GM23248 (cell line): ENCODE measurements at regions not wholly inside any gene's neighbourhood (a gene's known extent, or its start where the extent isn't known, plus 50 kb on each side); places are given as distances from the start of the nearest gene placed in this dataset.
A peak's percentile ranks its signal among the peaks of the same experiment; 100 is the strongest.

Experiments used
- DNase-seq: peaks from one replicate; pipeline ENCODE4 v3.0.0-alpha.2; 2015
- H2AFZ ChIP-seq: fragments of 200-600 bp; sonication (generic); 2 replicates; pipeline ENCODE4 v1.6.1; 2016; ENCODE audit warnings: antibody characterized with exemption
- H3F3A ChIP-seq: fragments of 200-600 bp; sonication (generic); 2 replicates; pipeline ENCODE4 v1.6.1; 2016; ENCODE audit warnings: mild to moderate bottlenecking, antibody characterized with exemption, mixed run types; ENCODE audit not compliant: insufficient read depth
- H3K27ac ChIP-seq: fragments of 200-600 bp; sonication (generic); 2 replicates; pipeline ENCODE4 v1.5.1; 2016; ENCODE audit warnings: mild to moderate bottlenecking
- H3K27me3 ChIP-seq: fragments of 200-600 bp; sonication (generic); replicated peaks from 2 replicates; pipeline ENCODE4 v1.6.1; 2016; ENCODE audit warnings: mild to moderate bottlenecking; ENCODE audit not compliant: insufficient read depth
- H3K36me3 ChIP-seq: fragments of 200-600 bp; sonication (generic); 2 replicates; pipeline ENCODE4 v1.6.1; 2016; ENCODE audit warnings: low read depth, mild to moderate bottlenecking
- H3K4me1 ChIP-seq: fragments of 200-600 bp; sonication (generic); 2 replicates; pipeline ENCODE4 v1.6.1; 2016; ENCODE audit warnings: mild to moderate bottlenecking; ENCODE audit not compliant: insufficient read depth
- H3K4me2 ChIP-seq: fragments of 200-600 bp; sonication (generic); one replicate; pipeline ENCODE4 v1.6.1; 2016; ENCODE audit warnings: mild to moderate bottlenecking; ENCODE audit not compliant: unreplicated experiment
- H3K4me3 ChIP-seq: fragments of 200-600 bp; sonication (generic); 2 replicates; pipeline ENCODE4 v1.5.1; 2016; ENCODE audit warnings: mild to moderate bottlenecking
- H3K79me2 ChIP-seq: fragments of 200-600 bp; sonication (generic); 2 replicates; pipeline ENCODE4 v1.6.1; 2016; ENCODE audit warnings: mild to moderate bottlenecking; ENCODE audit not compliant: insufficient read depth
- H3K9ac ChIP-seq: fragments of 200-600 bp; sonication (generic); 2 replicates; pipeline ENCODE4 v1.6.1; 2016; ENCODE audit warnings: mild to moderate bottlenecking
- H3K9me2 ChIP-seq: fragments of 200-600 bp; sonication (generic); 2 replicates; pipeline ENCODE4 v1.6.1; 2016; ENCODE audit warnings: mixed run types, mild to moderate bottlenecking, moderate library complexity; ENCODE audit not compliant: insufficient read depth
- H3K9me3 ChIP-seq: fragments of 200-600 bp; sonication (generic); one replicate; pipeline ENCODE4 v1.6.1; 2017; ENCODE audit warnings: low read depth
- H4K20me1 ChIP-seq: fragments of 200-600 bp; sonication (generic); 2 replicates; pipeline ENCODE4 v1.6.0; 2016; ENCODE audit not compliant: insufficient read depth
- EZH2 ChIP-seq: fragments of 200-600 bp; sonication (generic); IDR thresholded peaks from 2 replicates; pipeline ENCODE4 v1.6.1; 2018; ENCODE audit warnings: antibody characterized with exemption, mild to moderate bottlenecking; ENCODE audit not compliant: insufficient read depth, poor library complexity, severe bottlenecking
- EZH2phosphoT487 ChIP-seq: fragments of 200-600 bp; sonication (generic); IDR thresholded peaks from 2 replicates; pipeline ENCODE4 v1.6.1; 2018; ENCODE audit warnings: antibody characterized with exemption, moderate library complexity, mild to moderate bottlenecking, low read depth; ENCODE audit not compliant: insufficient read depth
- WGBS, 2 experiments: methylation state at CpG; one replicate each; pipeline ENCODE4 v1.1.6; 2015 to 2017; ENCODE audit warnings: low lambda C conversion rate in 2 of 2, low coverage in 1 of 2; ENCODE audit errors: missing lambda C conversion rate in 2 of 2; 5-methylcytosine and 5-hydroxymethylcytosine counted together
- in situ Hi-C: fragments of 300-500 bp; cut with MboI; formaldehyde crosslinking; loops from 2 replicates; pipeline ENCODE4 v1.15.0; 2020

GRCh38 chr4:38371391-38371851 is 292.6 kb upstream of the KLF3 start:
- H3K79me2 ChIP-seq, result no peaks in the 10 kb centered on the region
- in situ Hi-C loops, result no loop called here

GRCh38 chr4:38373375-38373774 is 290.6 kb upstream of the KLF3 start:
- Histone ChIP-seq H3K27me3 (no peaks in the 10 kb centered on the region), H4K20me1 (no peaks in the 10 kb centered on the region), H2AFZ (no peak overlapping the region), H3F3A (peaks cover 12% of the 10 kb centered on the region), H3K79me2 (no peaks in the 10 kb centered on the region), H3K4me2 (no peak overlapping the region), H3K36me3 (no peaks in the 10 kb centered on the region), H3K4me3 (no peak overlapping the region), H3K9me2 (no peaks in the 10 kb centered on the region), H3K27ac (no peak overlapping the region), H3K9me3 (no peaks in the 10 kb centered on the region), H3K9ac (no peak overlapping the region), H3K4me1 (peaks cover 15% of the 10 kb centered on the region)
- no peak for DNase-seq
- TF ChIP-seq EZH2phosphoT487 (no peak), EZH2 (no peak)
- in situ Hi-C loops, result no loop called here

More at GRCh38 chr4:38371391-38371851, 292.6 kb upstream of the KLF3 start:
- no peaks in the 10 kb centered on the region for H3K27me3 ChIP-seq
- H3K9me3 ChIP-seq, result no peaks in the 10 kb centered on the region
- H3K4me1 ChIP-seq, result peaks cover 17% of the 10 kb centered on the region
- H2AFZ ChIP-seq, result peak overlapping the region; percentile 48
- DNase-seq, result peak; percentile 79
- peak overlapping the region; percentile 17 for H3K4me2 ChIP-seq
- H3K4me3 ChIP-seq, result no peak overlapping the region
- no peaks in the 10 kb centered on the region for H4K20me1 ChIP-seq
- H3F3A ChIP-seq, result peaks cover 12% of the 10 kb centered on the region
- H3K27ac ChIP-seq, result peak overlapping the region; percentile 68
- TF ChIP-seq EZH2phosphoT487 (no peak), EZH2 (no peak)
- H3K36me3 ChIP-seq, result no peaks in the 10 kb centered on the region
- no peaks in the 10 kb centered on the region for H3K9me2 ChIP-seq
- H3K9ac ChIP-seq, result 0 out of 2 replicates have a peak overlapping the region, but pooled peaks have one; percentile 33

- no peak for DNase-seq
- H3K4me2 ChIP-seq, result no peak overlapping the region
- no peak overlapping the region for H3K4me3 ChIP-seq
- H3K36me3 ChIP-seq, result no peaks in the 10 kb centered on the region
- H2AFZ ChIP-seq, result no peak overlapping the region
- WGBS, 2 experiments, result 75 to 76% methylated on average over 1 of the region's 1 CpG
- H4K20me1 ChIP-seq, result no peaks in the 10 kb centered on the region
- H3K9me3 ChIP-seq, result no peaks in the 10 kb centered on the region
- H3F3A ChIP-seq, result no peaks in the 10 kb centered on the region
- H3K9ac ChIP-seq, result no peak overlapping the region
- H3K79me2 ChIP-seq, result no peaks in the 10 kb centered on the region
- peaks cover under 1% of the 10 kb centered on the region; the same call in 1 of the 2 replicates for H3K4me1 ChIP-seq
- no peak overlapping the region for H3K27ac ChIP-seq
- TF ChIP-seq EZH2phosphoT487 (no peak), EZH2 (no peak)
- in situ Hi-C loops, result no loop called here
- no peaks in the 10 kb centered on the region for H3K9me2 ChIP-seq
- H3K27me3 ChIP-seq, result no peaks in the 10 kb centered on the region
Measured at GRCh38 chr4:38377195-38377594, 286.8 kb upstream of the KLF3 start.

GRCh38 chr4:38378478-38378877 is 285.5 kb upstream of the KLF3 start:
- H3K9me2 ChIP-seq, result no peaks in the 10 kb centered on the region
- H4K20me1 ChIP-seq, result no peaks in the 10 kb centered on the region
- no peak overlapping the region for H2AFZ ChIP-seq
- no peak for DNase-seq
- in situ Hi-C loops, result no loop called here
- H3F3A ChIP-seq, result no peaks in the 10 kb centered on the region
- no peak overlapping the region for H3K4me2 ChIP-seq
- no peaks in the 10 kb centered on the region for H3K36me3 ChIP-seq
- WGBS, 2 experiments, result 45 to 46% methylated on average over 3 of the region's 3 CpGs
- TF ChIP-seq EZH2 (no peak), EZH2phosphoT487 (no peak)
- H3K9me3 ChIP-seq, result no peaks in the 10 kb centered on the region
- H3K27ac ChIP-seq, result no peak overlapping the region
- H3K9ac ChIP-seq, result no peak overlapping the region
- no peak overlapping the region for H3K4me3 ChIP-seq
- H3K27me3 ChIP-seq, result no peaks in the 10 kb centered on the region
- H3K79me2 ChIP-seq, result no peaks in the 10 kb centered on the region
- no peaks in the 10 kb centered on the region; the same call in 1 of the 2 replicates for H3K4me1 ChIP-seq

GRCh38 chr4:38381788-38382187 is 282.2 kb upstream of the KLF3 start:
- Histone ChIP-seq H3K9me2 (no peaks in the 10 kb centered on the region), H2AFZ (no peak overlapping the region), H3K4me3 (no peak overlapping the region), H3K4me1 (no peaks in the 10 kb centered on the region), H3K79me2 (no peaks in the 10 kb centered on the region), H3K36me3 (no peaks in the 10 kb centered on the region), H3K9me3 (no peaks in the 10 kb centered on the region), H4K20me1 (no peaks in the 10 kb centered on the region), H3K27ac (no peak overlapping the region), H3K27me3 (no peaks in the 10 kb centered on the region), H3K9ac (no peak overlapping the region), H3K4me2 (no peak overlapping the region), H3F3A (no peaks in the 10 kb centered on the region)
- in situ Hi-C loops, result no loop called here
- no peak for DNase-seq
- no peak for TF ChIP-seq EZH2
- no peak for TF ChIP-seq EZH2phosphoT487
- 72 to 77% methylated on average over 6 of the region's 6 CpGs for WGBS, 2 experiments
